Effector memory CD4-positive, alpha-beta T cell (primary cell): ENCODE measurements at regions not wholly inside any gene's neighbourhood (a gene's known extent, or its start where the extent isn't known, plus 50 kb on each side); places are given as distances from the start of the nearest gene placed in this dataset.

ENCODE experiments used
- DNase-seq, 3 donors: peaks; one replicate each; pipeline ENCODE4 v3.0.0-alpha.2; 2020
- H3K27ac ChIP-seq: 2 replicates; pipeline ENCODE4 v1.7.0; 2013; ENCODE audit warnings: mild to moderate bottlenecking, low read length, moderate library complexity; ENCODE audit not compliant: insufficient read depth, poor library complexity, severe bottlenecking
- H3K27me3 ChIP-seq: replicated peaks from 2 replicates; pipeline ENCODE4 v1.7.0; 2013; ENCODE audit warnings: mild to moderate bottlenecking, low read length; ENCODE audit not compliant: insufficient read depth, control insufficient read depth, poor library complexity, severe bottlenecking
- H3K36me3 ChIP-seq: 2 replicates; pipeline ENCODE4 v1.7.0; 2013; ENCODE audit warnings: mild to moderate bottlenecking, low read length, moderate library complexity; ENCODE audit not compliant: control insufficient read depth, insufficient read depth
- H3K4me1 ChIP-seq: 2 replicates; pipeline ENCODE4 v1.7.0; 2013; ENCODE audit warnings: low read length, mild to moderate bottlenecking; ENCODE audit not compliant: control insufficient read depth, insufficient read depth, poor library complexity, severe bottlenecking
- H3K4me3 ChIP-seq: 2 replicates; pipeline ENCODE4 v1.7.0; 2013; ENCODE audit warnings: low read length, low read depth, mild to moderate bottlenecking; ENCODE audit not compliant: insufficient read depth, poor library complexity, severe bottlenecking
- H3K9me3 ChIP-seq: 2 replicates; pipeline ENCODE4 v1.7.0; 2013; ENCODE audit warnings: mild to moderate bottlenecking, low read length, moderate library complexity; ENCODE audit not compliant: control insufficient read depth

- Histone ChIP-seq H3K4me1 (no peaks in the 10 kb centered on the region), H3K9me3 (no peaks in the 10 kb centered on the region), H3K27ac (no peak overlapping the region), H3K4me3 (no peak overlapping the region), H3K36me3 (no peaks in the 10 kb centered on the region), H3K27me3 (no peaks in the 10 kb centered on the region)
- no peak for DNase-seq
These were observed 132.7 kb downstream of the JCAD start for GRCh38 chr10:29926693-29927048.

GRCh38 chr10:29925771-29926692 is 133.4 kb downstream of the JCAD start:
- Histone ChIP-seq H3K27ac (no peak overlapping the region), H3K9me3 (no peaks in the 10 kb centered on the region), H3K4me3 (no peak overlapping the region), H3K36me3 (no peaks in the 10 kb centered on the region), H3K4me1 (no peaks in the 10 kb centered on the region), H3K27me3 (no peaks in the 10 kb centered on the region)
- DNase-seq: no peak

- DNase-seq: no peak
- Histone ChIP-seq H3K4me3 (no peak overlapping the region), H3K9me3 (no peaks in the 10 kb centered on the region), H3K27ac (no peak overlapping the region), H3K36me3 (no peaks in the 10 kb centered on the region), H3K4me1 (no peaks in the 10 kb centered on the region), H3K27me3 (peaks cover 4% of the 10 kb centered on the region)
These were observed 134.9 kb downstream of the JCAD start for GRCh38 chr10:29924436-29924835.

GRCh38 chr10:29923416-29923965 is 135.9 kb downstream of the JCAD start:
- Histone ChIP-seq H3K4me3 (no peak overlapping the region), H3K36me3 (no peaks in the 10 kb centered on the region), H3K27ac (no peak overlapping the region), H3K4me1 (no peaks in the 10 kb centered on the region), H3K9me3 (no peaks in the 10 kb centered on the region), H3K27me3 (peaks cover 4% of the 10 kb centered on the region)
- no peak for DNase-seq

GRCh38 chr10:29922892-29923291 is 136.5 kb downstream of the JCAD start:
- H3K4me1 ChIP-seq: no peaks in the 10 kb centered on the region
- H3K9me3 ChIP-seq: no peaks in the 10 kb centered on the region
- H3K4me3 ChIP-seq: no peak overlapping the region
- H3K27me3 ChIP-seq: peaks cover 4% of the 10 kb centered on the region
- H3K36me3 ChIP-seq: no peaks in the 10 kb centered on the region
- no peak for DNase-seq
- H3K27ac ChIP-seq: no peak overlapping the region

GRCh38 chr10:29922226-29922625 is 137.2 kb downstream of the JCAD start:
- Histone ChIP-seq H3K27me3 (peaks cover 4% of the 10 kb centered on the region), H3K9me3 (no peaks in the 10 kb centered on the region), H3K36me3 (no peaks in the 10 kb centered on the region), H3K27ac (no peak overlapping the region), H3K4me1 (no peaks in the 10 kb centered on the region), H3K4me3 (no peak overlapping the region)
- DNase-seq: no peak

- Histone ChIP-seq H3K4me3 (no peak overlapping the region), H3K9me3 (no peaks in the 10 kb centered on the region), H3K27me3 (peaks cover 4% of the 10 kb centered on the region), H3K36me3 (no peaks in the 10 kb centered on the region), H3K4me1 (no peaks in the 10 kb centered on the region), H3K27ac (no peak overlapping the region)
- DNase-seq: no peak
These were observed 138.3 kb downstream of the JCAD start for GRCh38 chr10:29921071-29921446.

- no peak overlapping the region for H3K27ac ChIP-seq
- peaks cover 4% of the 10 kb centered on the region for H3K27me3 ChIP-seq
- no peaks in the 10 kb centered on the region for H3K9me3 ChIP-seq
- no peak overlapping the region for H3K4me3 ChIP-seq
- no peak for DNase-seq
- no peaks in the 10 kb centered on the region for H3K4me1 ChIP-seq
- no peaks in the 10 kb centered on the region for H3K36me3 ChIP-seq
These were observed 138.8 kb downstream of the JCAD start for GRCh38 chr10:29920408-29921070.

- H3K9me3 ChIP-seq: no peaks in the 10 kb centered on the region
- H3K27me3 ChIP-seq: peaks cover 4% of the 10 kb centered on the region
- H3K36me3 ChIP-seq: no peaks in the 10 kb centered on the region
- H3K4me1 ChIP-seq: no peaks in the 10 kb centered on the region
- H3K4me3 ChIP-seq: no peak overlapping the region
- no peak overlapping the region for H3K27ac ChIP-seq
- no peak for DNase-seq
These were observed 140.6 kb downstream of the JCAD start for GRCh38 chr10:29918623-29919400.
